Effector memory CD8-positive, alpha-beta T cell (primary cell): ENCODE measurements at regions not wholly inside any gene's neighbourhood (a gene's known extent, or its start where the extent isn't known, plus 50 kb on each side); places are given as distances from the start of the nearest gene placed in this dataset.

Source experiments
- ATAC-seq: fragments of 150-1000 bp; cut with Tn5 transposase; replicated peaks from 2 replicates; pipeline ENCODE4 v1.10.0; 2021; ENCODE audit warnings: mild to moderate bottlenecking, moderate library complexity
- DNase-seq, 3 experiments: peaks; one replicate each; pipeline ENCODE4 v3.0.0; 2021
- H3K27ac Mint-ChIP-seq, 2 donors: one replicate each; pipeline ENCODE4 v1.8.0; 2022; ENCODE audit warnings: mild to moderate bottlenecking in 2 of 2, mixed read lengths in 2 of 2, moderate library complexity in 2 of 2
- H3K27me3 Mint-ChIP-seq, 2 donors: one replicate each; pipeline ENCODE4 v1.8.0; 2022; ENCODE audit warnings: mixed read lengths in 2 of 2
- H3K36me3 Mint-ChIP-seq: one replicate; pipeline ENCODE4 v1.8.0; 2022; ENCODE audit warnings: mild to moderate bottlenecking, moderate library complexity, mixed read lengths; ENCODE audit not compliant: insufficient read depth
- H3K4me1 Mint-ChIP-seq, 2 donors: one replicate each; pipeline ENCODE4 v1.8.0; 2022; ENCODE audit warnings: low read depth in 2 of 2, mixed read lengths in 2 of 2
- H3K4me3 Mint-ChIP-seq, 2 donors: one replicate each; pipeline ENCODE4 v1.8.0; 2022; ENCODE audit warnings: mild to moderate bottlenecking in 2 of 2, mixed read lengths in 2 of 2, moderate library complexity in 2 of 2
- H3K9me3 Mint-ChIP-seq, 2 donors: one replicate each; pipeline ENCODE4 v1.8.0; 2022; ENCODE audit warnings: mixed read lengths in 2 of 2

- Mint-ChIP-seq H3K27ac (no peak overlapping the region), H3K4me3 (no peak overlapping the region), H3K36me3 (no peaks in the 10 kb centered on the region), H3K9me3 (no peaks in the 10 kb centered on the region), H3K4me1 (no peaks in the 10 kb centered on the region), H3K27me3 (peaks cover 11 to 23% of the 10 kb centered on the region in 2 donors)
- DNase-seq (no peak), ATAC-seq (no peak)
These were observed 51.9 kb upstream of the OTOL1 start for GRCh38 chr3:161444694-161445077.

GRCh38 chr3:161443921-161444693 lies 52.5 kb upstream of the OTOL1 start:
- no peak for DNase-seq
- Mint-ChIP-seq H3K27ac (no peak overlapping the region), H3K36me3 (no peaks in the 10 kb centered on the region), H3K4me1 (no peaks in the 10 kb centered on the region), H3K9me3 (no peaks in the 10 kb centered on the region), H3K4me3 (no peak overlapping the region), H3K27me3 (peaks cover 11 to 23% of the 10 kb centered on the region in 2 donors)
- ATAC-seq = no peak

GRCh38 chr3:161430307-161430706 lies 59.0 kb upstream of the SPTSSB start:
- H3K27me3 Mint-ChIP-seq = peaks cover 31 to 44% of the 10 kb centered on the region in 2 donors
- no peak overlapping the region for H3K4me3 Mint-ChIP-seq
- no peak for DNase-seq
- ATAC-seq = no peak
- H3K9me3 Mint-ChIP-seq = no peaks in the 10 kb centered on the region
- no peaks in the 10 kb centered on the region for H3K4me1 Mint-ChIP-seq
- no peak overlapping the region for H3K27ac Mint-ChIP-seq
- no peaks in the 10 kb centered on the region for H3K36me3 Mint-ChIP-seq

- ATAC-seq = no peak
- Mint-ChIP-seq H3K36me3 (no peaks in the 10 kb centered on the region), H3K9me3 (no peaks in the 10 kb centered on the region)
These were observed 56.0 kb upstream of the SPTSSB start for GRCh38 chr3:161427347-161427746.

GRCh38 chr3:161426758-161427157 lies 55.4 kb upstream of the SPTSSB start:
- no peaks in the 10 kb centered on the region for H3K9me3 Mint-ChIP-seq
- peaks cover under 1 to 9% of the 10 kb centered on the region in 2 donors for H3K27me3 Mint-ChIP-seq
- no peaks in the 10 kb centered on the region for H3K36me3 Mint-ChIP-seq
- no peaks in the 10 kb centered on the region for H3K4me1 Mint-ChIP-seq
- no peak overlapping the region for H3K4me3 Mint-ChIP-seq
- DNase-seq (no peak), ATAC-seq (no peak)
- H3K27ac Mint-ChIP-seq = no peak overlapping the region

More at GRCh38 chr3:161427347-161427746, 56.0 kb upstream of the SPTSSB start:
- DNase-seq = no peak
- Mint-ChIP-seq H3K4me3 (no peak overlapping the region), H3K27ac (no peak overlapping the region), H3K27me3 (peaks cover 6 to 15% of the 10 kb centered on the region in 2 donors), H3K4me1 (no peaks in the 10 kb centered on the region)

- no peaks in the 10 kb centered on the region for H3K4me1 Mint-ChIP-seq
- DNase-seq (peak in 1 of 3 experiments; percentile 3), ATAC-seq (peak; percentile 54)
- no peak overlapping the region for H3K27ac Mint-ChIP-seq
- no peak overlapping the region for H3K4me3 Mint-ChIP-seq
- peaks cover 0 to 5% of the 10 kb centered on the region in 2 donors for H3K27me3 Mint-ChIP-seq
- no peaks in the 10 kb centered on the region for H3K36me3 Mint-ChIP-seq
- no peaks in the 10 kb centered on the region for H3K9me3 Mint-ChIP-seq
These were observed 52.7 kb upstream of the SPTSSB start for GRCh38 chr3:161423911-161424522.

- Mint-ChIP-seq H3K9me3 (no peaks in the 10 kb centered on the region), H3K4me1 (no peaks in the 10 kb centered on the region), H3K36me3 (no peaks in the 10 kb centered on the region), H3K27me3 (peaks cover 0 to 5% of the 10 kb centered on the region in 2 donors), H3K27ac (no peak overlapping the region), H3K4me3 (no peak overlapping the region)
- DNase-seq (no peak), ATAC-seq (no peak)
These were observed 50.9 kb upstream of the SPTSSB start for GRCh38 chr3:161422171-161422700.
